Effector memory CD4-positive, alpha-beta T cell (primary cell): ENCODE measurements at regions not wholly inside any gene's neighbourhood (a gene's known extent, or its start where the extent isn't known, plus 50 kb on each side); places are given as distances from the start of the nearest gene placed in this dataset.
"Not testable (repeated sequence)": the region's sequence is repeated elsewhere in the genome, so short reads cannot be mapped to it uniquely, and the experiment has no call there.

Experiments used
- DNase-seq, 3 donors: peaks; one replicate each; pipeline ENCODE4 v3.0.0-alpha.2; 2020
- H3K27ac ChIP-seq: 2 replicates; pipeline ENCODE4 v1.7.0; 2013; ENCODE audit warnings: mild to moderate bottlenecking, low read length, moderate library complexity; ENCODE audit not compliant: insufficient read depth, poor library complexity, severe bottlenecking
- H3K27me3 ChIP-seq: replicated peaks from 2 replicates; pipeline ENCODE4 v1.7.0; 2013; ENCODE audit warnings: mild to moderate bottlenecking, low read length; ENCODE audit not compliant: insufficient read depth, control insufficient read depth, poor library complexity, severe bottlenecking
- H3K36me3 ChIP-seq: 2 replicates; pipeline ENCODE4 v1.7.0; 2013; ENCODE audit warnings: mild to moderate bottlenecking, low read length, moderate library complexity; ENCODE audit not compliant: control insufficient read depth, insufficient read depth
- H3K4me1 ChIP-seq: 2 replicates; pipeline ENCODE4 v1.7.0; 2013; ENCODE audit warnings: low read length, mild to moderate bottlenecking; ENCODE audit not compliant: control insufficient read depth, insufficient read depth, poor library complexity, severe bottlenecking
- H3K4me3 ChIP-seq: 2 replicates; pipeline ENCODE4 v1.7.0; 2013; ENCODE audit warnings: low read length, low read depth, mild to moderate bottlenecking; ENCODE audit not compliant: insufficient read depth, poor library complexity, severe bottlenecking
- H3K9me3 ChIP-seq: 2 replicates; pipeline ENCODE4 v1.7.0; 2013; ENCODE audit warnings: mild to moderate bottlenecking, low read length, moderate library complexity; ENCODE audit not compliant: control insufficient read depth

- no peaks in the 10 kb centered on the region for H3K36me3 ChIP-seq
- no peak overlapping the region for H3K4me3 ChIP-seq
- no peaks in the 10 kb centered on the region for H3K9me3 ChIP-seq
- DNase-seq = no peak
- no peaks in the 10 kb centered on the region for H3K27me3 ChIP-seq
- H3K4me1 ChIP-seq = no peaks in the 10 kb centered on the region
- H3K27ac ChIP-seq = no peak overlapping the region
Observed at GRCh38 chrY:12292542-12292941, 408.5 kb upstream of the USP9Y start.

- Histone ChIP-seq H3K27me3 (no peaks in the 10 kb centered on the region), H3K4me1 (no peaks in the 10 kb centered on the region), H3K9me3 (no peaks in the 10 kb centered on the region), H3K4me3 (no peak overlapping the region), H3K36me3 (no peaks in the 10 kb centered on the region), H3K27ac (no peak overlapping the region)
- DNase-seq = no peak
Observed at GRCh38 chrY:12296460-12296859, 404.6 kb upstream of the USP9Y start.

- not testable (repeated sequence) for DNase-seq, H3K4me1 ChIP-seq, H3K9me3 ChIP-seq, H3K36me3 ChIP-seq, H3K27ac ChIP-seq, H3K4me3 ChIP-seq, H3K27me3 ChIP-seq
Observed at GRCh38 chrY:12299796-12300195, 401.2 kb upstream of the USP9Y start.

GRCh38 chrY:12303464-12303863 lies 397.6 kb upstream of the USP9Y start:
- Histone ChIP-seq H3K9me3 (no peaks in the 10 kb centered on the region), H3K36me3 (no peaks in the 10 kb centered on the region), H3K27ac (no peak overlapping the region), H3K27me3 (no peaks in the 10 kb centered on the region), H3K4me1 (no peaks in the 10 kb centered on the region), H3K4me3 (no peak overlapping the region)
- DNase-seq = no peak

GRCh38 chrY:12305456-12305855 lies 395.6 kb upstream of the USP9Y start:
- no peak overlapping the region for H3K27ac ChIP-seq
- no peaks in the 10 kb centered on the region for H3K36me3 ChIP-seq
- DNase-seq = no peak
- H3K9me3 ChIP-seq = no peaks in the 10 kb centered on the region
- no peaks in the 10 kb centered on the region for H3K27me3 ChIP-seq
- H3K4me3 ChIP-seq = no peak overlapping the region
- no peaks in the 10 kb centered on the region for H3K4me1 ChIP-seq

GRCh38 chrY:12309212-12309611 lies 391.8 kb upstream of the USP9Y start:
- Histone ChIP-seq H3K4me3 (no peak overlapping the region), H3K27ac (no peak overlapping the region), H3K27me3 (no peaks in the 10 kb centered on the region), H3K4me1 (no peaks in the 10 kb centered on the region), H3K9me3 (no peaks in the 10 kb centered on the region), H3K36me3 (no peaks in the 10 kb centered on the region)
- DNase-seq = peak in 1 of 3 donors; percentile 3

- H3K27me3 ChIP-seq = no peaks in the 10 kb centered on the region
- no peak overlapping the region for H3K4me3 ChIP-seq
- DNase-seq = no peak
- no peak overlapping the region for H3K27ac ChIP-seq
- H3K4me1 ChIP-seq = no peaks in the 10 kb centered on the region
- no peaks in the 10 kb centered on the region for H3K36me3 ChIP-seq
- H3K9me3 ChIP-seq = no peaks in the 10 kb centered on the region
Observed at GRCh38 chrY:12310832-12311231, 390.2 kb upstream of the USP9Y start.

- no peaks in the 10 kb centered on the region for H3K4me1 ChIP-seq
Observed at GRCh38 chrY:12327751-12328150, 373.3 kb upstream of the USP9Y start.

GRCh38 chrY:12331917-12332316 lies 369.1 kb upstream of the USP9Y start:
- H3K27me3 ChIP-seq, H3K27ac ChIP-seq, H3K36me3 ChIP-seq, H3K4me3 ChIP-seq, H3K9me3 ChIP-seq, DNase-seq, H3K4me1 ChIP-seq: not testable (repeated sequence)

More at GRCh38 chrY:12327751-12328150, 373.3 kb upstream of the USP9Y start:
- no peak overlapping the region for H3K27ac ChIP-seq
- no peak overlapping the region for H3K4me3 ChIP-seq
- no peaks in the 10 kb centered on the region for H3K36me3 ChIP-seq
- no peaks in the 10 kb centered on the region for H3K27me3 ChIP-seq
- no peak for DNase-seq
- H3K9me3 ChIP-seq = no peaks in the 10 kb centered on the region

GRCh38 chrY:12343211-12343610 lies 357.8 kb upstream of the USP9Y start:
- Histone ChIP-seq H3K27ac (no peak overlapping the region), H3K4me3 (no peak overlapping the region), H3K27me3 (no peaks in the 10 kb centered on the region), H3K9me3 (no peaks in the 10 kb centered on the region), H3K4me1 (no peaks in the 10 kb centered on the region), H3K36me3 (no peaks in the 10 kb centered on the region)
- DNase-seq = no peak

GRCh38 chrY:12348181-12348580 lies 352.9 kb upstream of the USP9Y start:
- DNase-seq = no peak
- Histone ChIP-seq H3K4me1 (no peaks in the 10 kb centered on the region), H3K9me3 (no peaks in the 10 kb centered on the region), H3K27ac (no peak overlapping the region), H3K36me3 (no peaks in the 10 kb centered on the region), H3K27me3 (no peaks in the 10 kb centered on the region), H3K4me3 (no peak overlapping the region)
